PFSK-1 (cell line): ENCODE measurements at regions not wholly inside any gene's neighbourhood (a gene's known extent, or its start where the extent isn't known, plus 50 kb on each side); places are given as distances from the start of the nearest gene placed in this dataset.

Experiments
- FOXP2 ChIP-seq: optimal IDR thresholded peaks from 2 replicates; pipeline ENCODE3; 2011; ENCODE audit warnings: borderline replicate concordance, control low read depth, inconsistent platforms; ENCODE audit not compliant: insufficient read depth; ENCODE audit errors: extremely low read length, extremely low read depth
- POLR2AphosphoS5 ChIP-seq: IDR thresholded peaks from 2 replicates; pipeline ENCODE4 v1.6.1; 2012; ENCODE audit warnings: low read depth, mild to moderate bottlenecking, control low read depth, low read length, moderate library complexity
- SIN3A ChIP-seq: IDR thresholded peaks from 2 replicates; pipeline ENCODE4 v1.6.1; 2012; ENCODE audit warnings: mild to moderate bottlenecking, low read length, moderate library complexity, borderline replicate concordance; ENCODE audit not compliant: insufficient read depth
- TAF1 ChIP-seq: IDR thresholded peaks from 2 replicates; pipeline ENCODE4 v1.6.1; 2012; ENCODE audit warnings: low read length, control low read depth, borderline replicate concordance; ENCODE audit not compliant: insufficient read depth
- TF ChIP-seq, protein P1 (sequence below), 2 experiments: IDR thresholded peaks; 2 replicates each; pipeline versions ENCODE4 v1.6.1 to v1.8.0; 2011 to 2012; ENCODE audit warnings: low read depth in 2 of 2, low read length in 2 of 2, control low read depth in 1 of 2, inconsistent platforms in 1 of 2, mild to moderate bottlenecking in 1 of 2, moderate library complexity in 1 of 2; ENCODE audit not compliant: insufficient read depth in 1 of 2

DNA sequence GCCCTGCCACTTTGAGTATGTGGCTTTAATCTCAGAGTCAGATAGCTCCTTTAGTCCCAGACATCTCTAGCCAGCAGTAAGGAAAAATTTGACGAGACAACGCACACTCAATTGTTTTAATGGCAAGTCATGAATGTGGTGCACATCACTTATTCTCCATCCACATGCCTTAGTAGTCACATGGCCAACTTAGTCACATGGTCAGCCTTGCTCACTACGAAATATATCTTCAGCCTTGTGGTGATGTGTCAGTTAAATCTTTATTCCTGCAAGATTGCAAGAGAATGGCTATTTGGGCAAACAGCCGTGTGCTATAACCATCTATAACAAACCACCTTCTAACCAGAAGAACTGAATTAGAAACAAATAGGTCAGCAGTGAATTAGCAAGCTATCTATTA lies 871.1 kb upstream of the CELF2 start:
- TF ChIP-seq TAF1, result no peak
- TF ChIP-seq POLR2AphosphoS5, result no peak
- TF ChIP-seq SIN3A, result no peak
- TF ChIP-seq, protein P1, sequence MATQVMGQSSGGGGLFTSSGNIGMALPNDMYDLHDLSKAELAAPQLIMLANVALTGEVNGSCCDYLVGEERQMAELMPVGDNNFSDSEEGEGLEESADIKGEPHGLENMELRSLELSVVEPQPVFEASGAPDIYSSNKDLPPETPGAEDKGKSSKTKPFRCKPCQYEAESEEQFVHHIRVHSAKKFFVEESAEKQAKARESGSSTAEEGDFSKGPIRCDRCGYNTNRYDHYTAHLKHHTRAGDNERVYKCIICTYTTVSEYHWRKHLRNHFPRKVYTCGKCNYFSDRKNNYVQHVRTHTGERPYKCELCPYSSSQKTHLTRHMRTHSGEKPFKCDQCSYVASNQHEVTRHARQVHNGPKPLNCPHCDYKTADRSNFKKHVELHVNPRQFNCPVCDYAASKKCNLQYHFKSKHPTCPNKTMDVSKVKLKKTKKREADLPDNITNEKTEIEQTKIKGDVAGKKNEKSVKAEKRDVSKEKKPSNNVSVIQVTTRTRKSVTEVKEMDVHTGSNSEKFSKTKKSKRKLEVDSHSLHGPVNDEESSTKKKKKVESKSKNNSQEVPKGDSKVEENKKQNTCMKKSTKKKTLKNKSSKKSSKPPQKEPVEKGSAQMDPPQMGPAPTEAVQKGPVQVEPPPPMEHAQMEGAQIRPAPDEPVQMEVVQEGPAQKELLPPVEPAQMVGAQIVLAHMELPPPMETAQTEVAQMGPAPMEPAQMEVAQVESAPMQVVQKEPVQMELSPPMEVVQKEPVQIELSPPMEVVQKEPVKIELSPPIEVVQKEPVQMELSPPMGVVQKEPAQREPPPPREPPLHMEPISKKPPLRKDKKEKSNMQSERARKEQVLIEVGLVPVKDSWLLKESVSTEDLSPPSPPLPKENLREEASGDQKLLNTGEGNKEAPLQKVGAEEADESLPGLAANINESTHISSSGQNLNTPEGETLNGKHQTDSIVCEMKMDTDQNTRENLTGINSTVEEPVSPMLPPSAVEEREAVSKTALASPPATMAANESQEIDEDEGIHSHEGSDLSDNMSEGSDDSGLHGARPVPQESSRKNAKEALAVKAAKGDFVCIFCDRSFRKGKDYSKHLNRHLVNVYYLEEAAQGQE (IDR thresholded peaks at IDR 0.05; ENCODE audit: insufficient read depth in 1 of 2, low read depth in 2 of 2, low read length in 2 of 2), result no peak
- TF ChIP-seq FOXP2, result no peak

DNA sequence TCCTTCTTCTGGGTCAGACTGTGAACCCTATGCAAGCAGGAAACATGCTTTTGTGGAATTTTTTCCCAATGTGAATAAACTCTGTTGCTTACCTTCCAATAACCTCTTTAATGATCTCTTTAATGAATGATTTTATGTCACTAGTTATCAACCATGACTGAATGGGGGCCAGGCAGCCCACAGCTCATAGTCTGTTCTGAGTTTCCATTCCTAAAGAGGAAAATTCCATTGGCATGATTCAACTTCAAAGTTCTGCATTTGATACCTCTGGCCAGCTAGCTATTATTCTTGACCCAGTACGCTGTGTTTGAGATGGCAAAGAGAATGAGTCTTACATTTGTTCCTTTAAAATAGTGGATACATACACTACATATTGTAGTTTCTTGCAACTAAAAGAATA lies 867.8 kb upstream of the CELF2 start:
- TF ChIP-seq SIN3A (no peak), TAF1 (no peak), POLR2AphosphoS5 (no peak), FOXP2 (no peak)
- TF ChIP-seq, protein P1 (IDR thresholded peaks at IDR 0.05; ENCODE audit: insufficient read depth in 1 of 2, low read depth in 2 of 2, low read length in 2 of 2), result no peak

DNA sequence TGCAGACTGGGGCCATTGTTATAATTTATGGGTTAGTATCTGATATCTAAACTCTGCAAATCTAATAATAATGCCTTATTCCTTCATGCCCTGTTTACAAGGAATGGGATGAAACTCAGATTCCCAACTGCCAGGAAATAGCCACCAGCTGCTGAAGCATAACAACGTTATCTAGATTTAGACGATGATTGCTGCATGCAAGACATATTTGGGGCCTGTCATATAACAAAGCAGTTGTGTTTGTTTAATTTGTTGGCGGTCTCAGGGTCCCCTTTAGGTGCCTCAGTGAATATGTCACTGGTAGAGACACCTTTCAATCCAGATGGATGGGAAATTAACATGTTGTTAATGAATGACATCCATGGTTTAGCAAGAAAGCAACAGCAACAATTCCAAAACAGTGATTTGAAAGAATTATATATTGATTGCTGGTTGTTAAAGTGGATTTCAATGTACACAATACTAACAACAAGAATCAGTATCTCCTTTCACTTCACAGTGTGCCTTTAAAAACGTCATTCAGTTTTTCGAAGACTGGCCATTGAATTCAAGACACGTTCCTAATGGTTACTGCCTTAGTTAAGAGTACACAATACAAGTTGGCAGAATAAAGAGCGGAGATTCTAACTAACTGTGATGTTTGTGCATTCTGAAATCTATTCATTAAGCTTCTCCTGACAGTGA lies 860.6 kb upstream of the CELF2 start:
- no peak for TF ChIP-seq TAF1
- TF ChIP-seq, protein P1 (IDR thresholded peaks at IDR 0.05; ENCODE audit: insufficient read depth in 1 of 2, low read depth in 2 of 2, low read length in 2 of 2), result no peak
- TF ChIP-seq POLR2AphosphoS5, result no peak
- TF ChIP-seq SIN3A, result no peak
- TF ChIP-seq FOXP2, result no peak

DNA sequence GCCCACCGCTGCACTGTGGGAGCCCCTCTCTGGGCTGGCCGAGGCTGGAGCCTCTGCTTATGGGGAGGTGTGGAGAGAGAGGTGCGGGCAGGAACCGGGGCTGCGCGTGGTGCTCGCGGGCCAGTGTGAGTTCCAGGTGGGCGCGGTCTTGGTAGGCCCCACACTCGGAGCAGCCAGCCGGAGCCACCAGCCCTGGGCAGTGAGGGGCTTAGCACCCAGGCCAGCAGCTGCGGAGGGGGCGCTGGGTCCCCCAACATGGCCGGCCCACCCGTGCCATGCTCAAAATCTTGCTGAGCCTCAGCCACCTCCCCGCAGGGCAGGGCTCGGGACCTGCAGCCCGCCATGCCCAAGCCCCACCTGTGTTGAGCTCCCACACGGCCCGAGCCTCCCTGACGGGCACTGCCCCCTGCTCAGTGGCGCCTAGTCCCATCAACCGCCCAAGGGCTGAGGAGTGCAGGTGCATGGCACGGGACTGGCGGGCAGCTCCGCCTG lies 856.8 kb upstream of the CELF2 start:
- TF ChIP-seq, protein P1 (IDR thresholded peaks at IDR 0.05; ENCODE audit: insufficient read depth in 1 of 2, low read depth in 2 of 2, low read length in 2 of 2), result no peak
- no peak for TF ChIP-seq SIN3A
- TF ChIP-seq TAF1, result no peak
